ENCODE measurements at regions not wholly inside any gene's neighbourhood (a gene's known extent, or its start where the extent isn't known, plus 50 kb on each side); places are given as distances from the start of the nearest gene placed in this dataset.

GRCh38 chr5:18497089-18497488, 862.8 kb downstream of the TAF11L14 start:
- no peaks in the 10 kb centered on the region for H4K20me1 ChIP-seq (ENCODE audit: insufficient read depth)
- no peak overlapping the region for H3K4me3 ChIP-seq (IDR thresholded peaks at IDR 0.05; ENCODE audit: insufficient read depth, low read depth, low read length)
- TF ChIP-seq, protein P1, sequence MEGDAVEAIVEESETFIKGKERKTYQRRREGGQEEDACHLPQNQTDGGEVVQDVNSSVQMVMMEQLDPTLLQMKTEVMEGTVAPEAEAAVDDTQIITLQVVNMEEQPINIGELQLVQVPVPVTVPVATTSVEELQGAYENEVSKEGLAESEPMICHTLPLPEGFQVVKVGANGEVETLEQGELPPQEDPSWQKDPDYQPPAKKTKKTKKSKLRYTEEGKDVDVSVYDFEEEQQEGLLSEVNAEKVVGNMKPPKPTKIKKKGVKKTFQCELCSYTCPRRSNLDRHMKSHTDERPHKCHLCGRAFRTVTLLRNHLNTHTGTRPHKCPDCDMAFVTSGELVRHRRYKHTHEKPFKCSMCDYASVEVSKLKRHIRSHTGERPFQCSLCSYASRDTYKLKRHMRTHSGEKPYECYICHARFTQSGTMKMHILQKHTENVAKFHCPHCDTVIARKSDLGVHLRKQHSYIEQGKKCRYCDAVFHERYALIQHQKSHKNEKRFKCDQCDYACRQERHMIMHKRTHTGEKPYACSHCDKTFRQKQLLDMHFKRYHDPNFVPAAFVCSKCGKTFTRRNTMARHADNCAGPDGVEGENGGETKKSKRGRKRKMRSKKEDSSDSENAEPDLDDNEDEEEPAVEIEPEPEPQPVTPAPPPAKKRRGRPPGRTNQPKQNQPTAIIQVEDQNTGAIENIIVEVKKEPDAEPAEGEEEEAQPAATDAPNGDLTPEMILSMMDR (conservative IDR thresholded peaks at IDR 0.05; ENCODE audit: low read depth, low read length) = no peak
- H3K4me2 ChIP-seq = no peak overlapping the region
- H3K4me1 ChIP-seq (ENCODE audit: low read depth, poor library complexity, severe bottlenecking) = no peaks in the 10 kb centered on the region
- H2AFZ ChIP-seq (ENCODE audit: low read depth) = no peak overlapping the region
- H3K9ac ChIP-seq = no peak overlapping the region
- no peak overlapping the region for H3K27ac ChIP-seq
- no peaks in the 10 kb centered on the region for H3K79me2 ChIP-seq (ENCODE audit: insufficient read depth, low read depth)
- no peaks in the 10 kb centered on the region for H3K36me3 ChIP-seq (ENCODE audit: insufficient read depth)
- H3K27me3 ChIP-seq (ENCODE audit: insufficient read depth, low read depth) = no peaks in the 10 kb centered on the region

- H3K4me2 ChIP-seq = no peak overlapping the region
- H2AFZ ChIP-seq (ENCODE audit: low read depth) = no peak overlapping the region
- TF ChIP-seq, protein P1 (conservative IDR thresholded peaks at IDR 0.05; ENCODE audit: low read depth, low read length) = no peak
- H3K36me3 ChIP-seq (ENCODE audit: insufficient read depth) = no peaks in the 10 kb centered on the region
- H3K27me3 ChIP-seq (ENCODE audit: insufficient read depth, low read depth) = no peaks in the 10 kb centered on the region
- no peak overlapping the region for H3K27ac ChIP-seq
- H3K9ac ChIP-seq = no peak overlapping the region
- no peak overlapping the region for H3K4me3 ChIP-seq (IDR thresholded peaks at IDR 0.05; ENCODE audit: insufficient read depth, low read depth, low read length)
- H3K79me2 ChIP-seq (ENCODE audit: insufficient read depth, low read depth) = no peaks in the 10 kb centered on the region
- H4K20me1 ChIP-seq (ENCODE audit: insufficient read depth) = no peaks in the 10 kb centered on the region
- H3K4me1 ChIP-seq (ENCODE audit: low read depth, poor library complexity, severe bottlenecking) = no peaks in the 10 kb centered on the region
These were observed 869.6 kb downstream of the TAF11L14 start for GRCh38 chr5:18503797-18504328.

DNA sequence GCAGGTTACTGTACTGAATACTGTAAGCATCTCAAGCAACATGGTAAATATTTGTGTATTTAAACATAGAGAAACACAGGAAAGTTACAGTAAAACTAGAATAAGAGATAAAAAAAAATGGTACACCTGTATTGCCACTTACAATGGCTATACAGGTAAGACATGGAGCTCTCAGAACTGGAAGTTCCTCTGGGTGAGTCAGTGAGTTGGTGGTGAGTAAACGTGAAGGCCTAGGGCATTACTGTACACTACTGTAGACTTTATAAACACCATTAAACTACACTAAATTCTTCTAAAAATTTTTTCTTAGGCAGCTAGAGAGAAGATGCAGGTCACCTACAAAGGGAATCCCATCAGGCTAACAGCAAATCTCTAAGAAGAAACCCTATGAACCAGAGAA, 872.9 kb downstream of the TAF11L14 start:
- Histone ChIP-seq H3K4me2 (no peak overlapping the region), H3K4me3 (IDR thresholded peaks at IDR 0.05; ENCODE audit: insufficient read depth, low read depth, low read length) (no peak overlapping the region), H4K20me1 (ENCODE audit: insufficient read depth) (no peaks in the 10 kb centered on the region), H3K27ac (no peak overlapping the region), H2AFZ (ENCODE audit: low read depth) (no peak overlapping the region), H3K9ac (no peak overlapping the region), H3K36me3 (ENCODE audit: insufficient read depth) (no peaks in the 10 kb centered on the region), H3K27me3 (ENCODE audit: insufficient read depth, low read depth) (no peaks in the 10 kb centered on the region), H3K4me1 (ENCODE audit: low read depth, poor library complexity, severe bottlenecking) (no peaks in the 10 kb centered on the region), H3K79me2 (ENCODE audit: insufficient read depth, low read depth) (no peaks in the 10 kb centered on the region)
- TF ChIP-seq, protein P1 (conservative IDR thresholded peaks at IDR 0.05; ENCODE audit: low read depth, low read length) = no peak

GRCh38 chr5:18517641-18518380, 883.6 kb downstream of the TAF11L14 start:
- H3K4me3 ChIP-seq (IDR thresholded peaks at IDR 0.05; ENCODE audit: insufficient read depth, low read depth, low read length) = no peak overlapping the region
- no peak overlapping the region for H3K9ac ChIP-seq
- no peak overlapping the region for H3K27ac ChIP-seq
- H4K20me1 ChIP-seq (ENCODE audit: insufficient read depth) = no peaks in the 10 kb centered on the region
- H3K36me3 ChIP-seq (ENCODE audit: insufficient read depth) = no peaks in the 10 kb centered on the region
- H3K4me2 ChIP-seq = no peak overlapping the region
- no peak overlapping the region for H2AFZ ChIP-seq (ENCODE audit: low read depth)
- no peaks in the 10 kb centered on the region for H3K79me2 ChIP-seq (ENCODE audit: insufficient read depth, low read depth)
- TF ChIP-seq, protein P1 (conservative IDR thresholded peaks at IDR 0.05; ENCODE audit: low read depth, low read length) = no peak
- no peaks in the 10 kb centered on the region for H3K4me1 ChIP-seq (ENCODE audit: low read depth, poor library complexity, severe bottlenecking)
- no peaks in the 10 kb centered on the region for H3K27me3 ChIP-seq (ENCODE audit: insufficient read depth, low read depth)
